ENCODE measurements at regions not wholly inside any gene's neighbourhood (a gene's known extent, or its start where the extent isn't known, plus 50 kb on each side); places are given as distances from the start of the nearest gene placed in this dataset.
A peak's percentile ranks its signal among the peaks of the same experiment; 100 is the strongest.

GRCh38 chr20:63071541-63072181, 64.9 kb upstream of the BHLHE23 start:
- H3K27ac ChIP-seq (ENCODE audit: low read length) = no peak overlapping the region
- DNase-seq (ENCODE audit: low read depth, low spot score) (peak; percentile 50), ATAC-seq (peak; percentile 52)
- no peak overlapping the region for H3K4me3 ChIP-seq (ENCODE audit: low read depth in 2 of 2, low read length in 2 of 2)
- no TSS peak for BruUV-seq (replicated peaks)
- POLR2A ChIA-PET = no interaction called here
- in situ Hi-C loops (cut with HindIII; ENCODE audit: low pct_unique_long_range_greater_than_20kb, low sequenced_read_pairs) = no loop called here
- H3K27me3 ChIP-seq (ENCODE audit: control insufficient read depth, insufficient read depth, low read length) = no peaks in the 10 kb centered on the region
- CTCF ChIA-PET = interaction anchor here (0.6 kb wide), 3 partner anchors 80 to 592 kb away, joined by 3 to 10 read pairs (median 8); no protein-coding TSS in a partner anchor
- peaks cover 24% of the 10 kb centered on the region for H3K4me1 ChIP-seq (ENCODE audit: control insufficient read depth, insufficient read depth, low read length)
- H3K9me3 ChIP-seq (ENCODE audit: control insufficient read depth, insufficient read depth, low read depth, low read length) = no peaks in the 10 kb centered on the region
- TF ChIP-seq POLR2AphosphoS5 (IDR thresholded peaks at IDR 0.05; ENCODE audit: low read depth, low read length) = no peak
- TF ChIP-seq REST (IDR thresholded peaks at IDR 0.05; ENCODE audit: insufficient read depth in 1 of 2, low read depth in 2 of 2, low read length in 1 of 2) = no peak
- no peak for TF ChIP-seq TCF7L2 (IDR thresholded peaks at IDR 0.05; ENCODE audit: low read depth, low read length)
- no peak for TF ChIP-seq SIN3A (IDR thresholded peaks at IDR 0.05; ENCODE audit: borderline replicate concordance, insufficient read depth, low read depth, low read length)
- TF ChIP-seq CTCF (IDR thresholded peaks at IDR 0.05) = no peak
- intact Hi-C loops (cut with micrococcal nuclease; ENCODE audit: unreplicated experiment) = no loop called here
- no peaks in the 10 kb centered on the region for H3K36me3 ChIP-seq (ENCODE audit: control insufficient read depth, insufficient read depth, low read length)

- H3K27me3 ChIP-seq (ENCODE audit: control insufficient read depth, insufficient read depth, low read length) = no peaks in the 10 kb centered on the region
- no peaks in the 10 kb centered on the region for H3K36me3 ChIP-seq (ENCODE audit: control insufficient read depth, insufficient read depth, low read length)
- intact Hi-C loops (cut with micrococcal nuclease; ENCODE audit: unreplicated experiment) (no loop called here), in situ Hi-C loops (cut with HindIII; ENCODE audit: low pct_unique_long_range_greater_than_20kb, low sequenced_read_pairs) (no loop called here)
- ATAC-seq (no peak), DNase-seq (ENCODE audit: low read depth, low spot score) (no peak)
- BruUV-seq (replicated peaks) = no TSS peak
- POLR2A ChIA-PET = no interaction called here
- CTCF ChIA-PET = interaction anchor here (0.6 kb wide), 1 partner anchor 81 kb away, joined by 10 read pairs; no protein-coding TSS in a partner anchor
- no peak overlapping the region for H3K4me3 ChIP-seq (ENCODE audit: low read depth in 2 of 2, low read length in 2 of 2)
- no peak overlapping the region for H3K27ac ChIP-seq (ENCODE audit: low read length)
- H3K9me3 ChIP-seq (ENCODE audit: control insufficient read depth, insufficient read depth, low read depth, low read length) = no peaks in the 10 kb centered on the region
- TF ChIP-seq SIN3A (IDR thresholded peaks at IDR 0.05; ENCODE audit: borderline replicate concordance, insufficient read depth, low read depth, low read length) = no peak
- peaks cover 24% of the 10 kb centered on the region for H3K4me1 ChIP-seq (ENCODE audit: control insufficient read depth, insufficient read depth, low read length)
These were observed 64.2 kb upstream of the BHLHE23 start for GRCh38 chr20:63070771-63071540.

- no peak overlapping the region for H3K4me3 ChIP-seq (ENCODE audit: low read depth in 2 of 2, low read length in 2 of 2)
- intact Hi-C loops (cut with micrococcal nuclease; ENCODE audit: unreplicated experiment) (no loop called here), in situ Hi-C loops (cut with HindIII; ENCODE audit: low pct_unique_long_range_greater_than_20kb, low sequenced_read_pairs) (no loop called here)
- no peak for TF ChIP-seq POLR2AphosphoS5 (IDR thresholded peaks at IDR 0.05; ENCODE audit: low read depth, low read length)
- ChIA-PET CTCF (interaction anchor here (0.6 kb wide), 1 partner anchor 247 kb away, joined by 6 read pairs; no protein-coding TSS in a partner anchor), POLR2A (interaction anchor here (1.2 kb wide), 1 partner anchor 10 kb away, joined by 3 read pairs; no protein-coding TSS in a partner anchor)
- H3K4me1 ChIP-seq (ENCODE audit: control insufficient read depth, insufficient read depth, low read length) = peaks cover 24% of the 10 kb centered on the region
- no peaks in the 10 kb centered on the region for H3K36me3 ChIP-seq (ENCODE audit: control insufficient read depth, insufficient read depth, low read length)
- H3K27ac ChIP-seq (ENCODE audit: low read length) = no peak overlapping the region
- ATAC-seq = no peak
- BruUV-seq (replicated peaks) = no TSS peak
- DNase-seq (ENCODE audit: low read depth, low spot score) = no peak
- H3K27me3 ChIP-seq (ENCODE audit: control insufficient read depth, insufficient read depth, low read length) = no peaks in the 10 kb centered on the region
- H3K9me3 ChIP-seq (ENCODE audit: control insufficient read depth, insufficient read depth, low read depth, low read length) = no peaks in the 10 kb centered on the region
These were observed 63.5 kb upstream of the BHLHE23 start for GRCh38 chr20:63070301-63070625.
